H4 (cell line): ENCODE measurements at regions not wholly inside any gene's neighbourhood (a gene's known extent, or its start where the extent isn't known, plus 50 kb on each side); places are given as distances from the start of the nearest gene placed in this dataset.
"Not testable (repeated sequence)": the region's sequence is repeated elsewhere in the genome, so short reads cannot be mapped to it uniquely, and the experiment has no call there.

Experiments used
- DNase-seq: peaks from one replicate; pipeline ENCODE4 v3.0.0-alpha.2; 2015; ENCODE audit warnings: low spot score

DNA sequence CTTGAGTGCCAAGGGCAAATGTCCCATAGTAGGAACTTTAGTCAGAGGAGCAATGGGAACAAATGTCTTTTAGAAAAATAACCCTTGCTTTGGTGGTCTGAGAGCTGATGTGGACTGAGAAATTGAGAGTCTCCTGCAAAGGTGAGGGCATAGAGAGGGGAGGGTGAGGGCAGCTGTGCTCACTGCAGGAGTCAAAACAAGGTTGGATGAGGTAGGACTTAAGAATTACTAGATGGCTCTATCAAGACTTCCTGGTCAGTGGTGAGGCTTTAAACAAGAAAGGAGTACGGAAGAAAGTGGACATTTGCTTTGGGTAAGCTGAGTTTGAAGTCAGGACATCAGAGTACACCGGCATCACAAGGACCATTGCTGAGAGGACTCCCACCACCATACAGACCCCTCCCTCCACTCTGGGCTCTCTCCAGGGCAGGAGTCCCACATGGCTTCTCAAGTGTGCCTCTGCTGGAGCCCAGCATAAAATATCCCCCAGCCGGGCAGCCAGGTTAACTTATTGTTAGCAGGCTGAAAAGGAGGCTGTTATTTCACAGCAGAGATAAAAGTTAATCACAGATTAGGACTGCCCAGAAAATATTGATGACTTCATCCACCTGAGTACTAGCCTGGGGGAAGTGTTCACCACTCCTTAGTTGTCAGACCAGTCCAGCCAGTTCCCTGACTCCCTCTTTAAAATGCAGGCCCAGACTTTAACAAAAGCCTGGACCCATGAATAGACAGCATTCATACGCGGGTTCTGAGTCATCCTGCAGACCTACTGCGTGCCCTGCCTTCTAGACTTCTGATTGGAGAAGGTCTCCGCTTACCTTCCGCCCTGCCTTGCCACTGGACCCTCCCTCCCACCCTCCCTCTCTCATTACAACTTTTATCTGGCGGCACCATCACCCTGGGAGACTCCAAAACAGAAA, 167.2 kb downstream of the BCL2L11 start:
- not testable (repeated sequence) for DNase-seq

GRCh38 chr2:111290370-111290769, 169.7 kb downstream of the BCL2L11 start:
- not testable (repeated sequence) for DNase-seq

DNA sequence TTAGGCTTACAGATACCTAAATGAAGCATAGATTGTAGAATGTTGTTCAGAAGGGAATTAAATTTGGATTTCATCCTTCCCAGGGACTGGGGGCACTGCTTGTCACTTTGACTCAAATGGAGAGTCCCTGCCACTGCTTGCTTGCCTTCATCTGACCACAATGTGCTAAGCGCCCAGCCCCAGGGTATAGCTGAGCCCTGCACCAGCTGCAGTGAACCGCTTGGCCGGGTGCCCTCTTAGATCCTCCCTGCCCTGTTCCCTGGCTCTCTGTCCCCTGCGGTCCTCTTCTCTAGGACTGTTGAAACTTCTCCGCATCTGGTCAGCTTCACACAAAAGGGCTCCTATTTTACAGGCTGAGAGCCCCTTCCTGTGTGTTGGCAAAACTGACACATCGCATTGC, 170.9 kb downstream of the BCL2L11 start:
- not testable (repeated sequence) for DNase-seq

- not testable (repeated sequence) for DNase-seq
Measured at GRCh38 chr2:111292232-111292968, 171.7 kb downstream of the BCL2L11 start.

DNA sequence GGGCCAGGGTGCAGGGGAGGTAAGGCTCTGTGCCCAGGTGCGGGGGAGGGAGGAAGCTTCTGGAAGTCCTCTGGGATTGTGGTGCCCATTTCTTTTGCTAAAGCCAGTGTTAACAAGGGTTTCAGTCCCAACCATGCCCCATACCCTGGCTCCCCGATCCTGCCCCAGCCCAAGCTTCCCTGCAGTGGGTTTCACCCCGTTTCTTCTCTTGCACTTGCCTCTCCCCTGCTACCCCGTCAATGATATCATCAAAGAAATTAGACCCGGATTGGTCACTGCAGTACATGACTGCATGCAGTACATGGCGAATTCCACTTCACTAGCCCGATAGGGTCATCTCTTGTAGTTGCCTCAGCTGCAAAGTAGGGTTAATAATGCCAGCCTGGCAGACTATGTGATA, 174.0 kb downstream of the BCL2L11 start:
- not testable (repeated sequence) for DNase-seq

DNA sequence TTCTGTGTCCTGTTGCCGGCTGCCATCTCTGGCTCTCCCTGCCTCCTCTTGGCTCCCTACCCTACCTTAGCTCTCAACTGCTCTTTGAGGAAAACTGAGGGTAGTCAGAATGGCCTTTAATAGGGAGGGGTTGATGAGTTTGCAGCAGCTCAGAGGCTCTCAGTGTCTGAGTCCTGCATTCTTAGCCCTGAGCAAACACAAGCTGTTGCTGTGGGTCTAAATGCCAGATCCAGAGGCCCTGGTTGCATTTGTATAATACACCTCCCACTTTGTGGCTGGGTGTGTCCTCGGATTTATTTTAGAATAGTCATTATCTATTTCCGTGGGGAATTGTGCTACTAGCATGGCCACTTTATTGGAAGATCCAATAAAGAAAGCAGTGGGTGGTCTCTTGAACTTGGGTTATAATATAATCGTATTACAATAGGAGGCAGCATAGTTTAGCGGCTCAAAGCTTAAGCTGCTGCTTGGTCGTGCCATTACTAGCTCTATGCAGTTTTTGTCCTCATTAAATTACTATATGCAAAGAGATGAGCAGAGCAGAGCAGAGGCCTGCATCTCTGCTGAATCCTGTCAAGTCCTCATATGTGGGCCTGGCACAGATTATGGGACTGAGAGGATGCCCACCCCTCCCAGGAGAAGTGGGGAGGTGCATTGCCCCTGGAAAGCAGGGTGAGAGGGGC, 175.5 kb downstream of the BCL2L11 start:
- DNase-seq: not testable (repeated sequence)

DNA sequence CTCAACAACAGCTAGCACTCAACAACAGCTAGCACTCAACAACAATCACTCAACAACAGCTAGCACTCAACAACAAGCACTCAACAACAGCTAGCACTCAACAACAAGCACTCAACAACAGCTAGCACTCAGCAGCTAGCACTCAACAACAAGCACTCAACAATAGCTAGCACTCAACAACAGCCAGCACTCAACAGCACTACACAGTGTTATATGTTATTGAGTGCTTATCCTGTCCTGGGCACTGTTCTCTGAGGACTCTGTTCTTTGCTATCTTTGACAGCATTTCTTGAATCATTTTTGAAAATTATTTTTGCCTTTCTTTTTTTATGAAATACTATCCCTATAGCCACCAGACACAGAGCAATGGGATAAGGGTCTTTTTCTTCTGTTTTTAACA, 176.4 kb downstream of the BCL2L11 start:
- DNase-seq: not testable (repeated sequence)

DNA sequence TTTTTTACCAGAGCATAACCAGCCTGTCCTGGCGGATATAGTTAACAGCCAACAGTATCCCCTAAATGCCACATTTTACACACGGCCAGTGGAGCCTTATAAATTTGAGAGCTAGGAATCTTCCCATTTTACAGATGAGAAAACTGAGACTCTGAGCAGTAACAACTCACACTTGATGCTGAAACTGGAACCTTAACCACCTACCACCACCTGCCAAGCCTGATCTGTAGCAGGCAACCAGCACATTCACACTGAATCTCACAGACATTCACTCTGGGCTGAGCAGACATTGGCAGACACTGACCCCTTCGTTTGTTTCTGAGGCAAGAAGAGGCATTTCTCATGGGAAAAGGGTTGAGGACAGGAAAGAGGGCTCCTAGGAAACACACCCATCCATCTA, 178.2 kb downstream of the BCL2L11 start:
- DNase-seq: not testable (repeated sequence)

DNA sequence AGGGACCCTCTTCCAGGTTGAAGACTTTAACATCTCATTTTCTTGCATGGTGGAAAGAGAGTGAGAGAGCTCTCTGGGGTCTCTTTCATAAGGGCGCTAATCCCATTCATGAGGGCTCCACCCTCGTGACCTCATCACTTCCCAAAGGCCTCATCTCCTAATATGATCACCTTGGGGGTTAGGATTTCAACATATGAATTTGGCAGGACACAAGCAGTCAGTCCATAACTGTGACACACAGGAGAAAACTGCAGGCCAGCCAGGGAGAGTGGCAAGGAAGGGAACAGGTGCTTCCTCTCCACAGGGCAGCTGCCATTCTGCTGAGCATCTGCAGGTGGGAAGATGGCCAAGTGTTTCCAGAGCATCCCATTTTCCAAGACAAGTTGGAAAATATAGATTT, 178.9 kb downstream of the BCL2L11 start:
- not testable (repeated sequence) for DNase-seq

- not testable (repeated sequence) for DNase-seq
Measured at GRCh38 chr2:111301677-111302076, 181.0 kb downstream of the BCL2L11 start.

DNA sequence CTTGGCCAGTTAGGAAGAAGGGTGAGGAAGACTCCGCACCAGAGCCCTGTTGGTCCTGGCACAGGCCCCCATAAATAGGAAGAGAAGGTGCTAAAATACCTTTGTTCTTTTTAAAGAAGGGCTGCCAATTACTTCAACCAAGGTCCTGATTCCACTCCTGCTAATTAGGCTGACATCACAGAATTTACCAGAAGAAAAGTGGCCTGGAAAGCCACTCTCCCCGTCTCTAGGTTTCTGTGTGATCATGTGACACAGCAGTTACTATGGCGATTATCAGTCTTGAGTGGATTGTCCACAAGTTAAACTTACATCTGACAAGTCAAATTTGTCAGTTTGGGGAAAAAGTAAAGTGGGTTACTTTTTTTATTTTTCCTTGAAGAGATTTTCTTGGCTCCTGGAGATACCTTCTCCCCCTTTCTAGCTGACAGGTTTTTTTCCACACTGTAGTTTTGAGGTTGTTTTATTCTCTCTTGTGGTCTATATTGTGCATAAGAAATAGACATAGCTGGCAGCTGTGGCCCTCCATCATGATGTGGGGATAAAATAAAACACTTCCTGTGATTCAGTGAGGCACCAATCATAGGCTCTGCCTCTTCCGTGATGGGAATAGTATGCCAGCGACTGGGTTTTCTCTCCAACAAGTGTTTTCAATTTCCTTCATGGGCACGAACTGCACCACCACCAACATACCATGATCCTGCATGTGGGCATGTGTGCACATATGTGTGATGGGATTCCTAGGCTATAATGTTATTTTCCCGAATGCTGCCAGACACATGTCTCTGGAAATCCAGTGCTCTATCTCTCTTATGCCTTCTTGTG, 181.9 kb downstream of the BCL2L11 start:
- not testable (repeated sequence) for DNase-seq

- not testable (repeated sequence) for DNase-seq
Measured at GRCh38 chr2:111307302-111307701, 186.6 kb downstream of the BCL2L11 start.

DNA sequence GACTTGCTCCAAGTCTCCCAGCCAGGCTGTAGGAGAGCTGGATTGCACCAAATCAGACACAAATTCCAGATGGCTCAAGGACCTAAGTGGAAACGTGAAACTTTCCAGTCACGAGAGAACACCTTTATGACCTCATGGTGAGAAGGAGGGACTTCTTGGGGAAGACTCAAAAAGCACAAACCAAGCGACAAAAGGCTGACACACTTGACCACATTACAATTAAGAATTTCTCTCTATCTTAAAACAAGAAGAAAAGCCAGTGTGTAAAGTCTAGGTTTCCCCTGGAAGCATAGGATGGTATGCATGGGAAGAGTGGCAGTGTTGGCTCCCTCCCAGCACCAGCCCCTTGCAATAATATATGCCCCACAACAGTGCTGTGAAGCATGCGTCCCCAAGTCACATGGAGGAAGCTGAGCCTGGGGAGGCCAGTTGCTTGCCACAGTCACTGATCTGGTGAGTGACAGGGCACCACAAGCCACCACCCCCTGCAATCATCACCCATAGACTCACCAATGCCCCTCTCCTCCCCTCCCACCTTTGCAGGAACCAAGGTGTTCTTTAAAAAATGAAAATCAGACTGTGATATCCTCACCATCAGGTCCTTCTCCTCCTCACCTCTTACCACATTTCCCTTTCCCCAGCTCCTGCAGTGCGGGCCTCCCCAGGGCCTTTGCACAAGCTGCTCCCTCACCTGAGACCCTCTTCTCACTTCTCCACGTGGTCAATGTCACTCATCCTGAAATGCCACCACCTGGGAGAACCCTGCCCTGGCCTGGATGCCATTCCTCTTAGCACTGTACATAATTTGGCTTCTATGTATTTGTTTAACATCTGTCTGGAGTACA, 188.7 kb downstream of the BCL2L11 start:
- not testable (repeated sequence) for DNase-seq

GRCh38 chr2:111310395-111310794, 189.7 kb downstream of the BCL2L11 start:
- not testable (repeated sequence) for DNase-seq

DNA sequence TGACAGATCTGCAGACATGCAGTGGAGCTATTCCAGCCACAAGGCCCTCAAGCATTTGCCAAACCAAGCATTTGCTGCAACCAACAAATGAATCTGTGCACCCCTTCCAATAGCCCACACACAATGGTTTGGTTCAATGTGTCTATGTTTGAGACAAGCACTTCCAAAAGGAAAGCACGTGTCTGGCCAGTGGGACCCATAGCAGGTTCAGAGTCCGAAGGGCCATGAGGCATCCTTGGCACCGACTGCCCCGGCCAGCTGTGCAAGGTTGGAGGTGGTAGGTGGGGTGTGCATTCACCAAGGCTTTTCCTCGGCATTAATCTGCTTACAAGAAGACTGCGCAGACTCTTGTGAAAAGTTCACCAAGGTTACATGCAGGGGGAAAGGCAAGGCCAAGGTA, 190.9 kb downstream of the BCL2L11 start:
- DNase-seq: not testable (repeated sequence)

DNA sequence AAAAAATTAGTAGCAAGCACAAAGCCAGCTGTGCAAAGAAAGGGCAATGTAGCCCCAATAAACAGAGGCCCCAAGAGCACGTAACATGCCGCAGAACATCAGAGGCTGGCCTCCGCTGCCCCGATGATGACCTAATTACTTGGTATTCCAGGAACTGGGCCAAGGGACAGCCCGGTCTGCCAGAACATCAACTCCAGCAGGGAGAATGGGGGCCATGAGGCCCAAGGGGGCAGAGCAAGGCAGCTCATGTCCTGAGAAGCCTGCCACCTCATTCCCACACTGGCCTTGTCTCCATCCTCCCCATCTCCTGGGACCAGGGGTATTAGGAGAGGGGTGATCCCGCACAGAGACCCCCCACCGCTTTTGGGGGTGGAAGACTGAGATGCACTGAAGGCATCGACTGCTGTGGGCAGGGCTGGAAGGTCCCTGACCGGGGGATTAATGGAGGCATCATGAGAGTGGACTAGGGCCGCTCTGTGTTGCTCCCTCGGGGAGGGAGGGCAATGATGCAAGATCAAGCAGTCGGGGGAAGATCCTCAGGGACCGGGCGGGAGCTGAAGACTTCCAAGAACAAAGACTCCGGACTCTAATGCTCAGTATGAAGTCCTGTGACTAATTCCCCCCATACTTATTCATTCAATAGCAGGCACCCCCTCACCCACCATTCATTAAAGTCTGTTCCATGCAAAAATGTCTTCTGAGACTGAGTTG, 192.3 kb downstream of the BCL2L11 start:
- DNase-seq: peak; percentile 37

- not testable (repeated sequence) for DNase-seq
Measured at GRCh38 chr2:111313711-111314110, 193.0 kb downstream of the BCL2L11 start.

- not testable (repeated sequence) for DNase-seq
Measured at GRCh38 chr2:111315188-111315917, 194.6 kb downstream of the BCL2L11 start.

- DNase-seq: not testable (repeated sequence)
Measured at GRCh38 chr2:111316221-111316741, 195.6 kb downstream of the BCL2L11 start.
